22Rv1 (cell line): ENCODE measurements at regions not wholly inside any gene's neighbourhood (a gene's known extent, or its start where the extent isn't known, plus 50 kb on each side); places are given as distances from the start of the nearest gene placed in this dataset.

ENCODE experiments used
- ZFX ChIP-seq: fragments of 450-650 bp; IDR thresholded peaks from 2 replicates; pipeline ENCODE4 v1.6.1; 2017; ENCODE audit warnings: antibody characterized with exemption, borderline replicate concordance
- TF ChIP-seq, protein P1 (sequence below): fragments of 450-650 bp; IDR thresholded peaks from 2 replicates; pipeline ENCODE4 v1.5.1; 2017; ENCODE audit warnings: mild to moderate bottlenecking

- TF ChIP-seq, protein P1, sequence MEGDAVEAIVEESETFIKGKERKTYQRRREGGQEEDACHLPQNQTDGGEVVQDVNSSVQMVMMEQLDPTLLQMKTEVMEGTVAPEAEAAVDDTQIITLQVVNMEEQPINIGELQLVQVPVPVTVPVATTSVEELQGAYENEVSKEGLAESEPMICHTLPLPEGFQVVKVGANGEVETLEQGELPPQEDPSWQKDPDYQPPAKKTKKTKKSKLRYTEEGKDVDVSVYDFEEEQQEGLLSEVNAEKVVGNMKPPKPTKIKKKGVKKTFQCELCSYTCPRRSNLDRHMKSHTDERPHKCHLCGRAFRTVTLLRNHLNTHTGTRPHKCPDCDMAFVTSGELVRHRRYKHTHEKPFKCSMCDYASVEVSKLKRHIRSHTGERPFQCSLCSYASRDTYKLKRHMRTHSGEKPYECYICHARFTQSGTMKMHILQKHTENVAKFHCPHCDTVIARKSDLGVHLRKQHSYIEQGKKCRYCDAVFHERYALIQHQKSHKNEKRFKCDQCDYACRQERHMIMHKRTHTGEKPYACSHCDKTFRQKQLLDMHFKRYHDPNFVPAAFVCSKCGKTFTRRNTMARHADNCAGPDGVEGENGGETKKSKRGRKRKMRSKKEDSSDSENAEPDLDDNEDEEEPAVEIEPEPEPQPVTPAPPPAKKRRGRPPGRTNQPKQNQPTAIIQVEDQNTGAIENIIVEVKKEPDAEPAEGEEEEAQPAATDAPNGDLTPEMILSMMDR, result no peak
- no peak for TF ChIP-seq ZFX
Observed at GRCh38 chr18:27609221-27609620, 424.1 kb upstream of the CHST9 start.
